Activated CD4-positive, alpha-beta T cell treated with anti-CD3 and anti-CD28 coated beads for 36 hours (primary cell): ENCODE measurements at regions not wholly inside any gene's neighbourhood (a gene's known extent, or its start where the extent isn't known, plus 50 kb on each side); places are given as distances from the start of the nearest gene placed in this dataset.

Experiments
- ATAC-seq: fragments of 200-7000 bp; cut with Tn5 transposase; one replicate; pipeline ENCODE4 v1.10.0; 2021; ENCODE audit warnings: mild to moderate bottlenecking, moderate library complexity
- CTCF ChIA-PET: fragments of 350-600 bp; sonication (Branson Sonifier 250); formaldehyde crosslinking; loops from one replicate; lab custom pipeline; 2021; ENCODE audit warnings: antibody characterized with exemption; lab: Charles Lee
- POLR2A ChIA-PET: fragments of 350-600 bp; sonication (Branson Sonifier 250); formaldehyde crosslinking; loops from one replicate; lab custom pipeline; 2021; ENCODE audit warnings: antibody characterized with exemption, inconsistent platforms; lab: Charles Lee
- DNase-seq: peaks from one replicate; pipeline ENCODE4 v3.0.0-alpha.2; 2020
- H3K27ac Mint-ChIP-seq: one replicate; pipeline ENCODE4 v1.8.0; 2021; ENCODE audit warnings: mixed read lengths
- H3K27me3 Mint-ChIP-seq: one replicate; pipeline ENCODE4 v1.8.0; 2021; ENCODE audit warnings: mixed read lengths
- H3K36me3 Mint-ChIP-seq: one replicate; pipeline ENCODE4 v1.8.0; 2021; ENCODE audit warnings: low read depth, mixed read lengths
- H3K4me1 Mint-ChIP-seq: one replicate; pipeline ENCODE4 v1.8.0; 2021; ENCODE audit warnings: mixed read lengths
- H3K4me3 Mint-ChIP-seq: one replicate; pipeline ENCODE4 v1.8.0; 2021; ENCODE audit warnings: mild to moderate bottlenecking, moderate library complexity, mixed read lengths
- H3K9me3 Mint-ChIP-seq: one replicate; pipeline ENCODE4 v1.8.0; 2021; ENCODE audit warnings: low read depth, mixed read lengths
- intact Hi-C, 2 experiments: fragments of 100-400 bp; cut with DNase I in 1 of 2; cut with micrococcal nuclease in 1 of 2; formaldehyde crosslinking; loops; one replicate each; pipeline versions ENCODE4 v1.14.2 to v1.15.1; 2022 to 2024; cut with DNase I, micrococcal nuclease

DNA sequence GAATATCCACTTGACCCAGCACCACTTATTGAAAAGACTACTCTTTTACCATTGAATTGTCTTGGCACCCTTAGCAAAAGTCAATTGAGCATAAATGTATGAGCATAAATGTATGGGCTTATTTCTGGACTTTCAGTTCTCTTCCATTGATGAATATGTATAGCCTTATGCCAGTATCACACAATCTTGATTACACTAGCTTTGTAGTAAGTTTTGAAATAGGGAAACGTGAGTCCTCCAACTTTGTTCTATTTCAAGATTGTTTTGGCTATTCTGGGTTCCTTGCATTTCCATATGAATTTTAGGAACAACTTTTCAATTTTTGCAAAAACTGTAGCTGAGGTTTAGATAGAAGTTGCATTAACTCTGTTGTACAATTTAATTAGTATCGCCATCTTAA is 601.0 kb downstream of the TLE1 start:
- no peak overlapping the region for H3K27ac Mint-ChIP-seq
- intact Hi-C loops, result no loop called here
- H3K36me3 Mint-ChIP-seq, result no peaks in the 10 kb centered on the region
- POLR2A ChIA-PET, result no interaction called here
- H3K27me3 Mint-ChIP-seq, result no peaks in the 10 kb centered on the region
- CTCF ChIA-PET, result no interaction called here
- H3K4me1 Mint-ChIP-seq, result no peaks in the 10 kb centered on the region
- peaks cover 4% of the 10 kb centered on the region for H3K9me3 Mint-ChIP-seq
- DNase-seq, result no peak
- no peak for ATAC-seq
- H3K4me3 Mint-ChIP-seq, result no peak overlapping the region

DNA sequence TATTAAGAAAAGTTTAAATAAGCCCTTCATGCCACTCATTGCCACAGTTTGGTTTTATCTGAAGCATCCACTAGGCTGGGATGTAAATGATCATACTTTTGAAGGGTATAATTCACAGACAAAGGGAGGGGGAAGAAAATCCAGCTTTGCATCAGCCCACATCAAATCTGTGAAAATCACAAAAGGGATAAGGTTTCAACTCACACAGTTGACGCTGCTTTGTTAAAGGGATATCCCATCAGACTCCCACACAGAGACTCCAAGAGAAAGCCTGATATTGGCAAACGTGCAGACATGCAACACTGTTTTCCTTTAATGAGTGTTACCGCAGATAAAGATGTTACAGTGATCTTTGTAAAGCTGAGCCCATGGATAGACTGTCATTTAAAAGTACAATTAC is 602.9 kb downstream of the TLE1 start:
- Mint-ChIP-seq H3K36me3 (no peaks in the 10 kb centered on the region), H3K27me3 (peaks cover 3% of the 10 kb centered on the region), H3K9me3 (peaks cover 3% of the 10 kb centered on the region), H3K4me1 (no peaks in the 10 kb centered on the region), H3K27ac (no peak overlapping the region), H3K4me3 (no peak overlapping the region)
- ChIA-PET POLR2A (no interaction called here), CTCF (no interaction called here)
- DNase-seq (no peak), ATAC-seq (no peak)
- intact Hi-C loops, result no loop called here

GRCh38 chr9:81083854-81084512 is 605.4 kb downstream of the TLE1 start:
- intact Hi-C loops, result no loop called here

GRCh38 chr9:81083067-81083466 is 606.3 kb downstream of the TLE1 start:
- CTCF ChIA-PET, result no interaction called here
- Mint-ChIP-seq H3K9me3 (peaks cover 9% of the 10 kb centered on the region), H3K4me3 (no peak overlapping the region), H3K4me1 (no peaks in the 10 kb centered on the region), H3K36me3 (no peaks in the 10 kb centered on the region), H3K27ac (no peak overlapping the region), H3K27me3 (peaks cover 3% of the 10 kb centered on the region)
- POLR2A ChIA-PET, result no interaction called here
- intact Hi-C loops, result no loop called here
- ATAC-seq (no peak), DNase-seq (no peak)

More at GRCh38 chr9:81083854-81084512, 605.4 kb downstream of the TLE1 start:
- Mint-ChIP-seq H3K36me3 (no peaks in the 10 kb centered on the region), H3K27me3 (peaks cover 3% of the 10 kb centered on the region), H3K27ac (no peak overlapping the region), H3K4me1 (no peaks in the 10 kb centered on the region), H3K4me3 (no peak overlapping the region), H3K9me3 (peaks cover 8% of the 10 kb centered on the region)
- ChIA-PET CTCF (no interaction called here), POLR2A (no interaction called here)
- no peak for ATAC-seq
- DNase-seq, result no peak

DNA sequence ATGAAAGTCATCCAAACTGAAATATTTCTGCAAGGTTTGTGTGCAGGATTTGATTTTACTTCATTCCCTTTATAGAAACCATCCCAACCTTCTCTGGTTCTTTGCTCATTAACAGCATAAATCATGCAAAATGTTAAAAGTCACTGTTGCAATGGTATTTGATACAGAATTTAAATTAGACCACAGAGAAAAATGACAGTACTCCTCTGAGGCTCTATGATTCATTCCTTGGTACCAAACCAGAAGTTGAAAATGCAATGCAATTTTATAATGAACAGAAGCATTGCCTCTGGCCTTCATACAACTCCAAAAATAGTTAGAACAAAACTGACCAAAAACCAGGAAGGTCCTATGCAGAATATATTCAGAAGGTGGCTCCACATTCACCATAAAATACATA is 607.1 kb downstream of the TLE1 start:
- Mint-ChIP-seq H3K36me3 (no peaks in the 10 kb centered on the region), H3K9me3 (peaks cover 9% of the 10 kb centered on the region), H3K4me3 (no peak overlapping the region), H3K4me1 (no peaks in the 10 kb centered on the region), H3K27me3 (peaks cover 3% of the 10 kb centered on the region), H3K27ac (no peak overlapping the region)
- ChIA-PET CTCF (no interaction called here), POLR2A (no interaction called here)
- DNase-seq (no peak), ATAC-seq (no peak)
- intact Hi-C loops, result no loop called here

GRCh38 chr9:81080900-81081299 is 608.4 kb downstream of the TLE1 start:
- Mint-ChIP-seq H3K9me3 (peaks cover 9% of the 10 kb centered on the region), H3K27ac (no peak overlapping the region), H3K4me1 (no peaks in the 10 kb centered on the region), H3K36me3 (no peaks in the 10 kb centered on the region), H3K4me3 (no peak overlapping the region), H3K27me3 (peaks cover 3% of the 10 kb centered on the region)
- CTCF ChIA-PET, result no interaction called here
- intact Hi-C loops, result no loop called here
- no peak for ATAC-seq
- POLR2A ChIA-PET, result no interaction called here
- no peak for DNase-seq

- Mint-ChIP-seq H3K4me1 (no peaks in the 10 kb centered on the region), H3K4me3 (no peak overlapping the region), H3K9me3 (peaks cover 9% of the 10 kb centered on the region), H3K36me3 (no peaks in the 10 kb centered on the region), H3K27ac (no peak overlapping the region), H3K27me3 (peaks cover 3% of the 10 kb centered on the region)
- ChIA-PET CTCF (no interaction called here), POLR2A (no interaction called here)
- ATAC-seq, result no peak
- DNase-seq, result no peak
- intact Hi-C loops, result no loop called here
These were observed 609.2 kb downstream of the TLE1 start for GRCh38 chr9:81080185-81080584.

- peaks cover 3% of the 10 kb centered on the region for H3K27me3 Mint-ChIP-seq
- H3K9me3 Mint-ChIP-seq, result peaks cover 9% of the 10 kb centered on the region
- intact Hi-C loops, result no loop called here
- no peaks in the 10 kb centered on the region for H3K36me3 Mint-ChIP-seq
- ATAC-seq, result no peak
- POLR2A ChIA-PET, result no interaction called here
- DNase-seq, result no peak
- H3K27ac Mint-ChIP-seq, result no peak overlapping the region
- no peak overlapping the region for H3K4me3 Mint-ChIP-seq
- CTCF ChIA-PET, result no interaction called here
- H3K4me1 Mint-ChIP-seq, result no peaks in the 10 kb centered on the region
These were observed 610.3 kb downstream of the TLE1 start for GRCh38 chr9:81079055-81079454.

DNA sequence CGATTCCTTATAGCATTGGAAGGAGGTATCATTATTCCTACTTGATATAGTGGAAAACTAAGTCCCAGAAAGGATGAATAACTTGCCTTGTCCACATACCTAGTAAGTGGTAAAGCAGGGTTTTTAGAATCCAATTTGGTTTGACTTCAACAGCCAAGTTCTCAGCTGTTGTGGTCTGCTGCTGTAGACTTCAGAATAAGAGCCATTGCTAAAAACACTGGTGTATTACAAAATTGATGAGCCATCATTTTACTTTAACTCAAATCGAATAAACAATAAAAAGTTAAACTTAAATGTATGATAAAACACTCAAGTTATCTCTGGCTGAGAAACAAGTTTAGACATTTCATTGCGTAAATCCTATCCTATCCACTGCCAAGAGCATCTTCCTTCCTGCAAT is 610.8 kb downstream of the TLE1 start:
- intact Hi-C loops, result no loop called here
- Mint-ChIP-seq H3K4me1 (no peaks in the 10 kb centered on the region), H3K27ac (no peak overlapping the region), H3K36me3 (no peaks in the 10 kb centered on the region), H3K9me3 (peaks cover 9% of the 10 kb centered on the region), H3K27me3 (peaks cover 3% of the 10 kb centered on the region), H3K4me3 (no peak overlapping the region)
- CTCF ChIA-PET, result no interaction called here
- DNase-seq (no peak), ATAC-seq (no peak)
- POLR2A ChIA-PET, result no interaction called here

- Mint-ChIP-seq H3K36me3 (no peaks in the 10 kb centered on the region), H3K4me1 (no peaks in the 10 kb centered on the region), H3K4me3 (no peak overlapping the region), H3K9me3 (peaks cover 9% of the 10 kb centered on the region), H3K27ac (no peak overlapping the region), H3K27me3 (no peaks in the 10 kb centered on the region)
- intact Hi-C loops, result no loop called here
- DNase-seq (no peak), ATAC-seq (no peak)
- ChIA-PET POLR2A (no interaction called here), CTCF (no interaction called here)
These were observed 611.8 kb downstream of the TLE1 start for GRCh38 chr9:81077572-81077971.

DNA sequence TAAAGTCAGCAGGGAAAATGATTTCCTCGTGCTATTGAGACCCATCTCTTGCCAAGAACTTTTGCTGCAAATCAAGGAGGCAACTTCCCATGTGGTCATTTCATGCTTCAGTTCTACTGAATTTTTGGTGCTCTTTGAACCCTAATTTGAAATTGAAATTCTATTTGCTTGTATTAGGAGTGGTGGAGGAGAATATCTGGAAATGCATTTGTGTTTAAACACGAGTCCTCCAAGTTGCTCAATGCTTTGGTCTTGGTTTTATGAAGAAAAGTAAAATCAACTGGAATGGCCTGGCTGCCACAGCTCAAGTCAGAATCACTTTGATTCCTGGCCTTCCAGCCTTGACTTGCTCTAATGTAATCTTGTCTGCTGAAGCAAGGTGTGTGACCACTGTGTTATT is 613.2 kb downstream of the TLE1 start:
- H3K27me3 Mint-ChIP-seq, result no peaks in the 10 kb centered on the region
- no peak for ATAC-seq
- ChIA-PET POLR2A (no interaction called here), CTCF (no interaction called here)
- peaks cover 7% of the 10 kb centered on the region for H3K9me3 Mint-ChIP-seq
- no peaks in the 10 kb centered on the region for H3K4me1 Mint-ChIP-seq
- no peak overlapping the region for H3K4me3 Mint-ChIP-seq
- H3K27ac Mint-ChIP-seq, result no peak overlapping the region
- no peak for DNase-seq
- intact Hi-C loops, result no loop called here
- H3K36me3 Mint-ChIP-seq, result no peaks in the 10 kb centered on the region

GRCh38 chr9:81074221-81074620 is 615.1 kb downstream of the TLE1 start:
- Mint-ChIP-seq H3K36me3 (no peaks in the 10 kb centered on the region), H3K27ac (no peak overlapping the region), H3K27me3 (no peaks in the 10 kb centered on the region), H3K4me1 (no peaks in the 10 kb centered on the region), H3K9me3 (peaks cover 6% of the 10 kb centered on the region), H3K4me3 (no peak overlapping the region)
- ATAC-seq (no peak), DNase-seq (no peak)
- CTCF ChIA-PET, result interaction anchor here (1.0 kb wide), 1 partner anchor 39 kb away, joined by 3 read pairs; no protein-coding TSS in a partner anchor
- POLR2A ChIA-PET, result no interaction called here
- intact Hi-C loops, result no loop called here
